ENCODE measurements at regions not wholly inside any gene's neighbourhood (a gene's known extent, or its start where the extent isn't known, plus 50 kb on each side); places are given as distances from the start of the nearest gene placed in this dataset.

GRCh38 chr12:13379531-13380188, 183.1 kb downstream of the EMP1 start:
- H3K56ac ChIP-seq (ENCODE audit: extremely low read depth, insufficient read depth, low read length): no peak overlapping the region
- H3K4ac ChIP-seq (ENCODE audit: low read depth, low read length): no peak overlapping the region
- H3K36me3 ChIP-seq (ENCODE audit: control insufficient read depth, insufficient read depth, low read length): no peaks in the 10 kb centered on the region
- H3K4me2 ChIP-seq (ENCODE audit: low read depth, low read length): no peak overlapping the region
- H3K4me3 ChIP-seq (ENCODE audit: insufficient read depth, low read depth, low read length): no peak overlapping the region
- no peak overlapping the region for H4K8ac ChIP-seq (ENCODE audit: low read depth in 2 of 2, low read length in 2 of 2)
- TF ChIP-seq ELK1 (IDR thresholded peaks at IDR 0.05; ENCODE audit: borderline replicate concordance, low read depth, low read length) (no peak), MAZ (IDR thresholded peaks at IDR 0.05; ENCODE audit: borderline replicate concordance, low read depth, low read length) (no peak), MXI1 (IDR thresholded peaks at IDR 0.05; ENCODE audit: borderline replicate concordance, low read depth, low read length) (no peak), FOS (IDR thresholded peaks at IDR 0.05; ENCODE audit: low read depth, low read length) (no peak), RAD21 (IDR thresholded peaks at IDR 0.05; ENCODE audit: low read length) (no peak), MAFK (IDR thresholded peaks at IDR 0.05; ENCODE audit: low read depth, low read length) (no peak), RCOR1 (IDR thresholded peaks at IDR 0.05; ENCODE audit: insufficient replicate concordance, low read length) (no peak), BHLHE40 (IDR thresholded peaks at IDR 0.05; ENCODE audit: low read depth, low read length) (no peak), POLR2A (IDR thresholded peaks at IDR 0.05; ENCODE audit: low read depth, low read length) (no peak), RFX5 (IDR thresholded peaks at IDR 0.05; ENCODE audit: low read depth, low read length) (no peak), USF2 (IDR thresholded peaks at IDR 0.05; ENCODE audit: low read depth, low read length) (no peak), CHD1 (IDR thresholded peaks at IDR 0.05; ENCODE audit: low read depth, low read length) (no peak), CTCF (conservative IDR thresholded peaks at IDR 0.05; ENCODE audit: low read depth, low read length) (no peak), CEBPB (IDR thresholded peaks at IDR 0.05; ENCODE audit: low read depth, low read length) (no peak), NFE2L2 (IDR thresholded peaks at IDR 0.05; ENCODE audit: low read depth, low read length) (no peak)
- no peak for ATAC-seq (ENCODE audit: low read depth)
- H2AFZ ChIP-seq (replicated peaks; ENCODE audit: low read length, poor library complexity): no peak overlapping the region
- H2BK20ac ChIP-seq (ENCODE audit: low read depth, low read length): no peak overlapping the region
- BruUV-seq (replicated peaks): no TSS peak
- H2AK5ac ChIP-seq (ENCODE audit: low read depth, low read length): no peak overlapping the region
- POLR2A ChIA-PET (ENCODE audit: unreplicated experiment): no interaction called here
- intact Hi-C loops (cut with micrococcal nuclease) (no loop called here), in situ Hi-C loops (cut with MboI; ENCODE audit: low sequenced_read_pairs) (no loop called here), dilution Hi-C loops (cut with HindIII; ENCODE audit: low sequenced_read_pairs, unreplicated experiment) (no loop called here)
- no peak overlapping the region for H3K18ac ChIP-seq (ENCODE audit: low read depth, low read length)
- H2BK15ac ChIP-seq (ENCODE audit: low read depth, low read length): no peak overlapping the region
- H3K14ac ChIP-seq (replicated peaks; ENCODE audit: low read depth, low read length): no peak overlapping the region
- no peaks in the 10 kb centered on the region for H3K4me1 ChIP-seq (ENCODE audit: control insufficient read depth, insufficient read depth, low read length)
- no peaks in the 10 kb centered on the region for H3K27me3 ChIP-seq (ENCODE audit: control insufficient read depth, insufficient read depth, low read length)
- H3K23ac ChIP-seq (ENCODE audit: low read depth, low read length): no peak overlapping the region
- no peak overlapping the region for H2BK120ac ChIP-seq (ENCODE audit: low read depth, low read length)
- H3K9ac ChIP-seq (ENCODE audit: low read depth, low read length): no peak overlapping the region
- H3K9me3 ChIP-seq (ENCODE audit: control insufficient read depth, insufficient read depth, low read length): no peaks in the 10 kb centered on the region
- no peaks in the 10 kb centered on the region for H4K20me1 ChIP-seq (ENCODE audit: insufficient read depth, low read length)
- no peaks in the 10 kb centered on the region for H3K9me1 ChIP-seq (ENCODE audit: insufficient read depth, low read length)
- no CpG with 5 or more reads among the region's 3 CpGs for WGBS, 2 experiments (ENCODE audit: extremely low coverage in 2 of 2, insufficient read length in 1 of 2)
- H2AK9ac ChIP-seq (replicated peaks; ENCODE audit: low read depth, low read length, poor library complexity): no peak overlapping the region
- CTCF ChIA-PET: no interaction called here
- H2BK5ac ChIP-seq (ENCODE audit: low read depth, low read length, poor library complexity, severe bottlenecking): no peak overlapping the region
- no peak for DNase-seq
- no peak overlapping the region for H4K5ac ChIP-seq (ENCODE audit: low read depth, low read length)
- H3K79me1 ChIP-seq (ENCODE audit: low read depth in 1 of 2, low read length in 2 of 2): no peaks in the 10 kb centered on the region
- H3K27ac ChIP-seq (ENCODE audit: insufficient read depth, low read length): no peak overlapping the region
- no peak overlapping the region for H4K91ac ChIP-seq (ENCODE audit: insufficient read depth, low read depth, low read length)

All from IMR-90 (cell line).